ENCODE measurements at regions not wholly inside any gene's neighbourhood (a gene's known extent, or its start where the extent isn't known, plus 50 kb on each side); places are given as distances from the start of the nearest gene placed in this dataset.

DNA sequence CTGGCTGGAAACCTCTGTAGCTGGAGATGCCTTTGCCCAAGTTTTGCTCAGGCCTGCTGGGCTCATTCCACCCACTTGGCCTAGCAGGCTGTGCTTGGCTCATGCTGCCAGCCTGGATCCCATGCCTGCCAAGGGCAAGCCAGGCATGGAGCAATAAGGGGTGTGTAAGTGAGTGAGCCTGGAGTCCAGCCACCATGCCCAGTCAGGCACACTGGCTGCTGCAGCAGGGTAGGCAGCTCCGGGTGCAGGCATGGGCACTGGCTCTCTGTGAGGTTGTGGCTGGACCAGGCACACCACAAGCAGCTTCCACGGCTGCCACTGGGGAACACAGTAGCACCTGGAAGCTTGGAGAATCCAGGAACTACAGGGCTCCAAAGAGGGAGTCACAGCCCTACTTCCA is 147.7 kb upstream of the HS6ST1 start:
- TF ChIP-seq EZH2phosphoT487 (IDR thresholded peaks at IDR 0.05; ENCODE audit: low read length) (no peak), CTCF (IDR thresholded peaks at IDR 0.05; ENCODE audit: low read length) (no peak), EZH2 (optimal IDR thresholded peaks at IDR 0.05; ENCODE audit: low read depth, low read length) (no peak)
